GM12878 (cell line): ENCODE measurements at regions not wholly inside any gene's neighbourhood (a gene's known extent, or its start where the extent isn't known, plus 50 kb on each side); places are given as distances from the start of the nearest gene placed in this dataset.

ENCODE experiments used
- ATAC-seq: fragments of 200-7000 bp; cut with Tn5 transposase; 3 replicates; pipeline ENCODE4 v1.9.1; 2020; ENCODE audit warnings: mild to moderate bottlenecking, moderate library complexity
- BruUV-seq: library from RNA; stranded (reverse); fragments of 400-500 nt; replicated peaks from 2 replicates; lab custom pipeline; 2021; lab: Mats Ljungman, UMichigan
- CTCF ChIA-PET: fragments of 300-600 bp; sonication (Branson Sonifier 250); formaldehyde crosslinking; extraction: SDS; loops from one replicate; lab custom pipeline; 2021; ENCODE audit warnings: inconsistent platforms; lab: Yijun Ruan, JAX
- POLR2A ChIA-PET: fragments of 350-600 bp; formaldehyde crosslinking; extraction: SDS; loops from one replicate; lab custom pipeline; 2021; ENCODE audit warnings: inconsistent platforms; lab: Charles Lee
- RAD21 ChIA-PET: fragments of 300-600 bp; sonication (Branson Sonifier 250); formaldehyde crosslinking; loops from one replicate; lab custom pipeline; 2023; ENCODE audit warnings: antibody characterized with exemption; ENCODE audit not compliant: unreplicated experiment; lab: Charles Lee
- SMC1A ChIA-PET: fragments of 300-600 bp; sonication (Branson Sonifier 250); formaldehyde crosslinking; loops from one replicate; lab custom pipeline; 2023; ENCODE audit not compliant: unreplicated experiment, uncharacterized antibody; lab: Charles Lee
- DNase-seq: peaks from one replicate; pipeline ENCODE4 v3.0.0-alpha.2; 2011; ENCODE audit warnings: low read depth, low spot score
- FAIRE-seq: peaks from 3 replicates; lab custom pipeline; 2011; peaks lifted over from hg19 to GRCh38; lab: Jason Lieb, UNC
- H2AFZ ChIP-seq: 2 replicates; pipeline ENCODE4 v1.6.0; 2011; ENCODE audit warnings: low read depth, low read length, control low read depth; ENCODE audit not compliant: control insufficient read depth
- H3K27ac ChIP-seq: 2 replicates; pipeline ENCODE4 v1.5.1; 2011; ENCODE audit warnings: control low read depth; ENCODE audit not compliant: control insufficient read depth, insufficient read depth
- H3K27me3 ChIP-seq, 2 experiments: replicated peaks in 1 of 2; 2 replicates each; pipeline versions ENCODE4 v1.6.0 to v1.6.1; 2011; ENCODE audit warnings: low read length in 1 of 2; ENCODE audit not compliant: control insufficient read depth in 2 of 2, insufficient read depth in 2 of 2
- H3K36me3 ChIP-seq, 2 experiments: 2 replicates each; pipeline ENCODE4 v1.5.1; 2011; ENCODE audit warnings: low read length in 1 of 2; ENCODE audit not compliant: control insufficient read depth in 2 of 2, insufficient read depth in 2 of 2
- H3K4me1 ChIP-seq: 2 replicates; pipeline ENCODE4 v1.6.1; 2011; ENCODE audit warnings: mild to moderate bottlenecking, low read length, moderate library complexity, mixed read lengths; ENCODE audit not compliant: control insufficient read depth, insufficient read depth
- H3K4me2 ChIP-seq: 2 replicates; pipeline ENCODE4 v1.6.0; 2011; ENCODE audit warnings: control low read depth; ENCODE audit not compliant: control insufficient read depth, insufficient read depth
- H3K4me3 ChIP-seq: fragments of 200-600 bp; sonication (generic); 2 replicates; pipeline ENCODE4 v1.5.1; 2016
- H3K79me2 ChIP-seq: 2 replicates; pipeline ENCODE4 v1.6.0; 2011; ENCODE audit warnings: low read length; ENCODE audit not compliant: control insufficient read depth, insufficient read depth
- H3K9ac ChIP-seq: 2 replicates; pipeline ENCODE4 v1.8.0; 2011; ENCODE audit warnings: low read length, control low read depth, mixed read lengths; ENCODE audit not compliant: control insufficient read depth, insufficient read depth
- H3K9me3 ChIP-seq: replicated peaks from 3 replicates; pipeline ENCODE4 v1.5.1; 2011; ENCODE audit warnings: mild to moderate bottlenecking, low read length; ENCODE audit not compliant: control insufficient read depth, insufficient read depth
- H4K20me1 ChIP-seq: 2 replicates; pipeline ENCODE4 v1.6.0; 2011; ENCODE audit not compliant: control insufficient read depth, insufficient read depth
- BHLHE40 ChIP-seq, 2 experiments: fragments of 450-650 bp in 1 of 2; IDR thresholded peaks; 2 replicates each; pipeline ENCODE4 v1.6.1; 2011 to 2017; ENCODE audit warnings: low read depth in 2 of 2, borderline replicate concordance in 1 of 2, improper control_type of control experiment in 1 of 2, low read length in 1 of 2, mild to moderate bottlenecking in 1 of 2
- EP300 ChIP-seq, 2 experiments: fragments of 150-350 bp in 1 of 2; IDR thresholded peaks; 2 replicates each; pipeline ENCODE4 v1.6.1; 2011 to 2012; ENCODE audit warnings: low read depth in 2 of 2, low read length in 2 of 2, borderline replicate concordance in 1 of 2, improper control_type of control experiment in 1 of 2, inconsistent platforms in 1 of 2; ENCODE audit not compliant: control insufficient read depth in 1 of 2
- MTA3 ChIP-seq: IDR thresholded peaks from 2 replicates; pipeline ENCODE4 v1.6.1; 2012; ENCODE audit warnings: low read length, inconsistent platforms, borderline replicate concordance
- NFIC ChIP-seq: IDR thresholded peaks from 2 replicates; pipeline ENCODE4 v1.6.1; 2012; ENCODE audit warnings: low read depth, mild to moderate bottlenecking, inconsistent platforms, low read length, moderate library complexity
- RELB ChIP-seq: fragments of 450-650 bp; IDR thresholded peaks from 2 replicates; pipeline ENCODE4 v1.6.1; 2017; ENCODE audit warnings: low read depth, mild to moderate bottlenecking, moderate library complexity
- SPI1 ChIP-seq: IDR thresholded peaks from 2 replicates; pipeline ENCODE4 v1.6.1; 2011; ENCODE audit warnings: low read depth, mild to moderate bottlenecking, low read length, moderate library complexity, borderline replicate concordance; ENCODE audit not compliant: insufficient read depth
- TAF1 ChIP-seq: IDR thresholded peaks from 2 replicates; pipeline ENCODE4 v1.6.1; 2011; ENCODE audit warnings: mild to moderate bottlenecking, low read depth, low read length, borderline replicate concordance
- WGBS: methylation state at CpG from one replicate; pipeline ENCODE4 v1.1.6; 2016; ENCODE audit warnings: low lambda C conversion rate; ENCODE audit not compliant: insufficient replicate concordance, insufficient coverage; ENCODE audit errors: missing lambda C conversion rate; 5-methylcytosine and 5-hydroxymethylcytosine counted together
- in situ Hi-C: fragments of 300-500 bp; cut with MboI; formaldehyde crosslinking; loops from 9 replicates; pipeline ENCODE4 v1.14.3; 2018; ENCODE audit warnings: mixed read lengths
- intact Hi-C: fragments of 100-400 bp; cut with micrococcal nuclease; formaldehyde crosslinking; loops from one replicate; pipeline ENCODE4 v1.14.2; 2022; ENCODE audit not compliant: unreplicated experiment

- no peaks in the 10 kb centered on the region for H3K36me3 ChIP-seq
- 65% methylated on average over 24 of the region's 27 CpGs for WGBS
- no peaks in the 10 kb centered on the region; the same call in 2 of the 3 replicates for H3K9me3 ChIP-seq
- H3K27ac ChIP-seq: no peak overlapping the region
- FAIRE-seq (no peak), ATAC-seq (no peak), DNase-seq (no peak)
- no TSS peak for BruUV-seq
- in situ Hi-C loops (no loop called here), intact Hi-C loops (no loop called here)
- H3K79me2 ChIP-seq: no peaks in the 10 kb centered on the region
- no peak overlapping the region for H3K9ac ChIP-seq
- H4K20me1 ChIP-seq: no peaks in the 10 kb centered on the region
- SMC1A ChIA-PET: no interaction called here
- H2AFZ ChIP-seq: no peak overlapping the region
- H3K4me3 ChIP-seq: no peak overlapping the region
- no peak overlapping the region for H3K4me2 ChIP-seq
- no peak for TF ChIP-seq BHLHE40 (IDR thresholded peaks at IDR 0.05; ENCODE audit: borderline replicate concordance in 1 of 2, low read depth in 2 of 2, low read length in 1 of 2)
- TF ChIP-seq TAF1: no peak
- no peak for TF ChIP-seq EP300 (IDR thresholded peaks at IDR 0.05; ENCODE audit: borderline replicate concordance in 1 of 2, control insufficient read depth in 1 of 2, low read depth in 2 of 2, low read length in 2 of 2)
- TF ChIP-seq RELB: no peak
- no peak for TF ChIP-seq NFIC
- TF ChIP-seq MTA3: no peak
- TF ChIP-seq SPI1: no peak
- POLR2A ChIA-PET: no interaction called here
- no peaks in the 10 kb centered on the region for H3K27me3 ChIP-seq
- RAD21 ChIA-PET: no interaction called here
- H3K4me1 ChIP-seq: no peaks in the 10 kb centered on the region
- CTCF ChIA-PET: no interaction called here
These were observed 93.0 kb upstream of the TTC34 start for GRCh38 chr1:2894381-2895041.
